ENCODE measurements at regions not wholly inside any gene's neighbourhood (a gene's known extent, or its start where the extent isn't known, plus 50 kb on each side); places are given as distances from the start of the nearest gene placed in this dataset.

DNA sequence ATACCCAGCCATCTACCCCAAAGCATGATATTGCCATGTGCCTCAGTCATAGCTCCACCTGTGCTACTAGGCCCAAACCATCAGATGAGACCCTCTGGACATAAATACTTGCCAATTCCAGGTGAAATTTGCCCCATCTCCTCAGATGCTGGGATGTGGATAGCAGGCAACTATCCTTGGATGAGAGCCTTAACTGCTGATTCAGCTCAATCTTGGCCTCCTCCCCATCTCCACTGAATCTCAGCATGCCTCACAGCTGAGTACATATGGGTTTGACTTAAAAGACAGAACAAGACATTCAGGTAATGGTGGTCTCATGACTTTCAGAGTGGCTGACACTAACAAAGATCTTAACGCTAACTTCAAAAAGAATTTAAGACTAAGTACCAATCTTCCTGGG lies 50.8 kb upstream of the KLHL13 start:
- no peaks in the 10 kb centered on the region for H4K20me1 ChIP-seq (replicated peaks; ENCODE audit: control insufficient read depth, insufficient read depth, low read length)
- H3K4me3 ChIP-seq: no peak overlapping the region
- ATAC-seq: no peak
- no peak overlapping the region for H2AFZ ChIP-seq (ENCODE audit: low read depth, low read length)
- ChIA-PET CTCF (ENCODE audit: low intra/inter-chr PET ratio) (no interaction called here), POLR2A (no interaction called here)
- no peak overlapping the region for H3K4me2 ChIP-seq (ENCODE audit: insufficient read depth, low read length)
- no peaks in the 10 kb centered on the region for H3K4me1 ChIP-seq (replicated peaks in 1 of 2; ENCODE audit: control insufficient read depth in 2 of 2, insufficient read depth in 2 of 2, low read length in 2 of 2)
- BruUV-seq (replicated peaks): no TSS peak
- DNase-seq (ENCODE audit: extremely low read depth in 1 of 4, low spot score in 3 of 4): no peak
- TF ChIP-seq MAFG (tag; conservative IDR thresholded peaks at IDR 0.05): peak; percentile 58; the same call in 1 of the 2 replicates
- TF ChIP-seq ZFX (CRISPR knock-in tag; IDR thresholded peaks at IDR 0.05): no peak
- peak; percentile 51 for TF ChIP-seq MAFK (IDR thresholded peaks at IDR 0.05; ENCODE audit: low read length)
- peak; percentile 56; the same call in 1 of the 2 replicates for TF ChIP-seq C11orf30 (IDR thresholded peaks at IDR 0.05; ENCODE audit: low read depth)
- TF ChIP-seq ZNF316 (IDR thresholded peaks at IDR 0.05): peak; percentile 63
- TF ChIP-seq MAFF (IDR thresholded peaks at IDR 0.05; ENCODE audit: low read length): peak; percentile 45; the same call in 1 of the 2 replicates
- intact Hi-C loops (cut with micrococcal nuclease): no loop called here
- H3K9me3 ChIP-seq (replicated peaks; ENCODE audit: control insufficient read depth, insufficient read depth, low read depth, low read length): no peaks in the 10 kb centered on the region
- in situ Hi-C loops (cut with MboI): no loop called here
- no peak overlapping the region for H3K27ac ChIP-seq (ENCODE audit: extremely low read depth, low read depth, low read length)
- no peaks in the 10 kb centered on the region for H3K79me2 ChIP-seq (ENCODE audit: control insufficient read depth, insufficient read depth, low read length)
- no peaks in the 10 kb centered on the region for H3K27me3 ChIP-seq (ENCODE audit: control insufficient read depth in 2 of 2, insufficient read depth in 2 of 2, low read length in 2 of 2)
- no peaks in the 10 kb centered on the region for H3K9me1 ChIP-seq (ENCODE audit: control insufficient read depth, insufficient read depth, low read length)
- no peak for FAIRE-seq
- 0% methylated on average over 1 of the region's 1 CpG for WGBS (ENCODE audit: insufficient coverage, low coverage, missing lambda C conversion rate)
- H3K9ac ChIP-seq (ENCODE audit: insufficient read depth in 1 of 2, low read depth in 2 of 2, low read length in 2 of 2): no peak overlapping the region
- H3K36me3 ChIP-seq (ENCODE audit: control insufficient read depth, insufficient read depth, low read length): no peaks in the 10 kb centered on the region

DNA sequence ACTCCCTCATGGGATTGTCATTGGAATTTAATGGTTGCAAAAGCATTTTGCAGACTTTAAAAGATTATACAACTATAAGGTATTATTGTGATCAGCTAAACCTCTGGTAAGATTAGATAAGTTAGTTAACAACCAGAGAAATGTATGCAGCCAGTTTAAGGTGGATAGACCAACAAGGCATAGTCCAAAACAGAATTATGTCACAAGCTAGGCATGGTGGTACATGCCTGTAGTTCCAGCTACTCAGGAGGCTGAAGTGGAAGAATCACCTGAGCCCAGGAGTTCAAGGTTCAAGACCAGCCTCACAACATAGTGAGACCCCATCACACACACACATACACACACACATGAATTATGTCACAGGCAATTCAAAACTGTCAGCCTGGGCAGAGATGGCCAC lies 54.7 kb upstream of the KLHL13 start:
- H3K9me1 ChIP-seq (ENCODE audit: control insufficient read depth, insufficient read depth, low read length): no peaks in the 10 kb centered on the region
- H3K4me1 ChIP-seq (replicated peaks in 1 of 2; ENCODE audit: control insufficient read depth in 2 of 2, insufficient read depth in 2 of 2, low read length in 2 of 2): no peaks in the 10 kb centered on the region
- no peaks in the 10 kb centered on the region for H3K79me2 ChIP-seq (ENCODE audit: control insufficient read depth, insufficient read depth, low read length)
- BruUV-seq (replicated peaks): no TSS peak
- no peak overlapping the region for H2AFZ ChIP-seq (ENCODE audit: low read depth, low read length)
- in situ Hi-C loops (cut with MboI) (no loop called here), intact Hi-C loops (cut with micrococcal nuclease) (no loop called here)
- no peak overlapping the region for H3K4me3 ChIP-seq
- no peak overlapping the region for H3K9ac ChIP-seq (ENCODE audit: insufficient read depth in 1 of 2, low read depth in 2 of 2, low read length in 2 of 2)
- H4K20me1 ChIP-seq (replicated peaks; ENCODE audit: control insufficient read depth, insufficient read depth, low read length): no peaks in the 10 kb centered on the region
- CTCF ChIA-PET (ENCODE audit: low intra/inter-chr PET ratio): no interaction called here
- H3K4me2 ChIP-seq (ENCODE audit: insufficient read depth, low read length): no peak overlapping the region
- H3K27me3 ChIP-seq (ENCODE audit: control insufficient read depth in 2 of 2, insufficient read depth in 2 of 2, low read length in 2 of 2): no peaks in the 10 kb centered on the region
- DNase-seq (ENCODE audit: extremely low read depth in 1 of 4, low spot score in 3 of 4) (no peak), FAIRE-seq (no peak), ATAC-seq (no peak)
- TF ChIP-seq ZNF354B (CRISPR knock-in tag; IDR thresholded peaks at IDR 0.05) (no peak), GABPB2 (CRISPR knock-in tag; conservative IDR thresholded peaks at IDR 0.05) (no peak), ZNF764 (CRISPR knock-in tag; IDR thresholded peaks at IDR 0.05; ENCODE audit: low read depth) (no peak)
- TF ChIP-seq, protein P1, sequence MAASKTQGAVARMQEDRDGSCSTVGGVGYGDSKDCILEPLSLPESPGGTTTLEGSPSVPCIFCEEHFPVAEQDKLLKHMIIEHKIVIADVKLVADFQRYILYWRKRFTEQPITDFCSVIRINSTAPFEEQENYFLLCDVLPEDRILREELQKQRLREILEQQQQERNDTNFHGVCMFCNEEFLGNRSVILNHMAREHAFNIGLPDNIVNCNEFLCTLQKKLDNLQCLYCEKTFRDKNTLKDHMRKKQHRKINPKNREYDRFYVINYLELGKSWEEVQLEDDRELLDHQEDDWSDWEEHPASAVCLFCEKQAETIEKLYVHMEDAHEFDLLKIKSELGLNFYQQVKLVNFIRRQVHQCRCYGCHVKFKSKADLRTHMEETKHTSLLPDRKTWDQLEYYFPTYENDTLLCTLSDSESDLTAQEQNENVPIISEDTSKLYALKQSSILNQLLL (CRISPR knock-in tag; IDR thresholded peaks at IDR 0.05; ENCODE audit: borderline replicate concordance): no peak
- TF ChIP-seq, protein P2, sequence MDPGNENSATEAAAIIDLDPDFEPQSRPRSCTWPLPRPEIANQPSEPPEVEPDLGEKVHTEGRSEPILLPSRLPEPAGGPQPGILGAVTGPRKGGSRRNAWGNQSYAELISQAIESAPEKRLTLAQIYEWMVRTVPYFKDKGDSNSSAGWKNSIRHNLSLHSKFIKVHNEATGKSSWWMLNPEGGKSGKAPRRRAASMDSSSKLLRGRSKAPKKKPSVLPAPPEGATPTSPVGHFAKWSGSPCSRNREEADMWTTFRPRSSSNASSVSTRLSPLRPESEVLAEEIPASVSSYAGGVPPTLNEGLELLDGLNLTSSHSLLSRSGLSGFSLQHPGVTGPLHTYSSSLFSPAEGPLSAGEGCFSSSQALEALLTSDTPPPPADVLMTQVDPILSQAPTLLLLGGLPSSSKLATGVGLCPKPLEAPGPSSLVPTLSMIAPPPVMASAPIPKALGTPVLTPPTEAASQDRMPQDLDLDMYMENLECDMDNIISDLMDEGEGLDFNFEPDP (CRISPR knock-in tag; IDR thresholded peaks at IDR 0.05): no peak
- TF ChIP-seq, protein P3, sequence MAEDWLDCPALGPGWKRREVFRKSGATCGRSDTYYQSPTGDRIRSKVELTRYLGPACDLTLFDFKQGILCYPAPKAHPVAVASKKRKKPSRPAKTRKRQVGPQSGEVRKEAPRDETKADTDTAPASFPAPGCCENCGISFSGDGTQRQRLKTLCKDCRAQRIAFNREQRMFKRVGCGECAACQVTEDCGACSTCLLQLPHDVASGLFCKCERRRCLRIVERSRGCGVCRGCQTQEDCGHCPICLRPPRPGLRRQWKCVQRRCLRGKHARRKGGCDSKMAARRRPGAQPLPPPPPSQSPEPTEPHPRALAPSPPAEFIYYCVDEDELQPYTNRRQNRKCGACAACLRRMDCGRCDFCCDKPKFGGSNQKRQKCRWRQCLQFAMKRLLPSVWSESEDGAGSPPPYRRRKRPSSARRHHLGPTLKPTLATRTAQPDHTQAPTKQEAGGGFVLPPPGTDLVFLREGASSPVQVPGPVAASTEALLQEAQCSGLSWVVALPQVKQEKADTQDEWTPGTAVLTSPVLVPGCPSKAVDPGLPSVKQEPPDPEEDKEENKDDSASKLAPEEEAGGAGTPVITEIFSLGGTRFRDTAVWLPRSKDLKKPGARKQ (CRISPR knock-in tag; IDR thresholded peaks at IDR 0.05): no peak
- H3K9me3 ChIP-seq (replicated peaks; ENCODE audit: control insufficient read depth, insufficient read depth, low read depth, low read length): no peaks in the 10 kb centered on the region
- H3K27ac ChIP-seq (ENCODE audit: extremely low read depth, low read depth, low read length): no peak overlapping the region
- no peaks in the 10 kb centered on the region for H3K36me3 ChIP-seq (ENCODE audit: control insufficient read depth, insufficient read depth, low read length)
- POLR2A ChIA-PET: no interaction called here
